ENCODE measurements at regions not wholly inside any gene's neighbourhood (a gene's known extent, or its start where the extent isn't known, plus 50 kb on each side); places are given as distances from the start of the nearest gene placed in this dataset.

GRCh38 chr6:112501705-112502104 lies 154.6 kb downstream of the RFPL4B start:
- no peaks in the 10 kb centered on the region for H3K36me3 ChIP-seq (ENCODE audit: control insufficient read depth in 1 of 2, insufficient read depth in 2 of 2, low read length in 2 of 2)
- H2AFZ ChIP-seq (ENCODE audit: low read depth, low read length, poor library complexity, severe bottlenecking), result no peak overlapping the region
- no peak overlapping the region for H3K9ac ChIP-seq (ENCODE audit: low read length)
- no TSS peak for BruUV-seq (replicated peaks)
- H3K4me3 ChIP-seq (replicated peaks in 1 of 2; ENCODE audit: low read depth in 1 of 2, low read length in 2 of 2), result no peak overlapping the region
- ATAC-seq (no peak), DNase-seq (ENCODE audit: low read depth, low spot score) (no peak)
- H4K20me1 ChIP-seq (ENCODE audit: insufficient read depth), result no peaks in the 10 kb centered on the region
- no peaks in the 10 kb centered on the region for H3K9me2 ChIP-seq (ENCODE audit: insufficient read depth)
- TF ChIP-seq SRF (IDR thresholded peaks at IDR 0.05; ENCODE audit: low read depth), result no peak
- TF ChIP-seq TCF7L2 (IDR thresholded peaks at IDR 0.05; ENCODE audit: borderline replicate concordance, extremely low read depth, insufficient read depth, insufficient read length), result no peak
- no peak for TF ChIP-seq JUND (IDR thresholded peaks at IDR 0.05)
- no peak for TF ChIP-seq ELF1 (IDR thresholded peaks at IDR 0.05; ENCODE audit: borderline replicate concordance, low read depth)
- TF ChIP-seq REST (IDR thresholded peaks at IDR 0.05; ENCODE audit: low read depth), result no peak
- no peak for TF ChIP-seq RAD21 (IDR thresholded peaks at IDR 0.05; ENCODE audit: low read depth)
- no peak for TF ChIP-seq SP1 (IDR thresholded peaks at IDR 0.05; ENCODE audit: low read depth)
- TF ChIP-seq ZBTB33 (IDR thresholded peaks at IDR 0.05; ENCODE audit: extremely low read depth, insufficient replicate concordance, low read length), result no peak
- no peak for TF ChIP-seq FOSL1 (IDR thresholded peaks at IDR 0.05; ENCODE audit: low read depth)
- no peak for TF ChIP-seq YY1 (IDR thresholded peaks at IDR 0.05; ENCODE audit: extremely low read depth, insufficient replicate concordance, low read depth, low read length)
- no peak for TF ChIP-seq ZNF274 (IDR thresholded peaks at IDR 0.05; ENCODE audit: low read depth, low read length)
- no peak for TF ChIP-seq POLR2AphosphoS5 (IDR thresholded peaks at IDR 0.05; ENCODE audit: low read depth, low read length)
- no peak for TF ChIP-seq EZH2phosphoT487 (IDR thresholded peaks at IDR 0.05; ENCODE audit: borderline replicate concordance)
- no peak for TF ChIP-seq SIN3A (IDR thresholded peaks at IDR 0.05; ENCODE audit: low read depth)
- no peak for TF ChIP-seq ATF3 (IDR thresholded peaks at IDR 0.05)
- no peak for TF ChIP-seq CBX3 (IDR thresholded peaks at IDR 0.05; ENCODE audit: low read depth)
- TF ChIP-seq POLR2A (IDR thresholded peaks at IDR 0.05; ENCODE audit: borderline replicate concordance, extremely low read depth, insufficient read depth, insufficient read length), result no peak
- no peak for TF ChIP-seq ZFX (IDR thresholded peaks at IDR 0.05)
- TF ChIP-seq MAX (IDR thresholded peaks at IDR 0.05), result no peak
- H3K27me3 ChIP-seq (ENCODE audit: insufficient read depth, low read length), result no peaks in the 10 kb centered on the region
- ChIA-PET RAD21 (ENCODE audit: low non-redundant PET in 1 of 2, low total read pairs in 2 of 2, uncharacterized antibody in 2 of 2, unreplicated experiment in 2 of 2) (no interaction called here), POLR2A (no interaction called here), CTCF (no interaction called here)
- no peaks in the 10 kb centered on the region for H3K79me2 ChIP-seq (ENCODE audit: insufficient read depth, low read length)
- intact Hi-C loops (cut with micrococcal nuclease), result loop anchor here (2.0 kb wide), 1 partner anchor 1407 kb away; no protein-coding TSS in a partner anchor
- H3K9me3 ChIP-seq (ENCODE audit: control insufficient read depth in 1 of 2, insufficient read depth in 1 of 2, low read depth in 1 of 2, low read length in 2 of 2), result no peaks in the 10 kb centered on the region
- H3K27ac ChIP-seq (ENCODE audit: low read depth, low read length), result no peak overlapping the region
- H3K4me1 ChIP-seq (ENCODE audit: control insufficient read depth in 1 of 2, insufficient read depth in 2 of 2, low read length in 2 of 2), result no peaks in the 10 kb centered on the region
- no peak overlapping the region for H3K4me2 ChIP-seq (ENCODE audit: low read length)
